Activated CD8-positive, alpha-beta memory T cell treated with anti-CD3 and anti-CD28 coated beads, Interleukin-2, amount 10 ng/mL, durations not matched to agents 7 days and 5 days (primary cell): ENCODE measurements at regions not wholly inside any gene's neighbourhood (a gene's known extent, or its start where the extent isn't known, plus 50 kb on each side); places are given as distances from the start of the nearest gene placed in this dataset.
A peak's percentile ranks its signal among the peaks of the same experiment; 100 is the strongest.

Experiments used
- ATAC-seq: fragments of 150-1000 bp; cut with Tn5 transposase; one replicate; pipeline ENCODE4 v1.10.0; 2021; ENCODE audit warnings: moderate library complexity
- CTCF ChIA-PET: fragments of 350-600 bp; sonication (Branson Sonifier 250); formaldehyde crosslinking; loops from one replicate; lab custom pipeline; 2021; ENCODE audit warnings: antibody characterized with exemption; lab: Charles Lee
- DNase-seq: peaks from one replicate; pipeline ENCODE4 v3.0.0-alpha.2; 2020
- H3K27ac Mint-ChIP-seq: one replicate; pipeline ENCODE4 v1.8.0; 2021; ENCODE audit warnings: mild to moderate bottlenecking, mixed read lengths
- H3K27me3 Mint-ChIP-seq: one replicate; pipeline ENCODE4 v1.8.0; 2021; ENCODE audit warnings: mixed read lengths
- H3K36me3 Mint-ChIP-seq: one replicate; pipeline ENCODE4 v1.8.0; 2021; ENCODE audit warnings: mild to moderate bottlenecking, mixed read lengths
- H3K4me1 Mint-ChIP-seq: one replicate; pipeline ENCODE4 v1.8.0; 2021; ENCODE audit warnings: mixed read lengths
- H3K4me3 Mint-ChIP-seq: one replicate; pipeline ENCODE4 v1.8.0; 2021; ENCODE audit warnings: mild to moderate bottlenecking, moderate library complexity, mixed read lengths
- H3K9me3 Mint-ChIP-seq: one replicate; pipeline ENCODE4 v1.8.0; 2022; ENCODE audit warnings: low read depth, mixed read lengths

GRCh38 chr2:71783815-71784214, 330.5 kb downstream of the DYSF start:
- ATAC-seq (no peak), DNase-seq (peak; percentile 27)
- Mint-ChIP-seq H3K27ac (no peak overlapping the region), H3K4me1 (no peaks in the 10 kb centered on the region), H3K36me3 (no peaks in the 10 kb centered on the region), H3K4me3 (no peak overlapping the region), H3K9me3 (no peaks in the 10 kb centered on the region), H3K27me3 (no peaks in the 10 kb centered on the region)
- CTCF ChIA-PET = no interaction called here

DNA sequence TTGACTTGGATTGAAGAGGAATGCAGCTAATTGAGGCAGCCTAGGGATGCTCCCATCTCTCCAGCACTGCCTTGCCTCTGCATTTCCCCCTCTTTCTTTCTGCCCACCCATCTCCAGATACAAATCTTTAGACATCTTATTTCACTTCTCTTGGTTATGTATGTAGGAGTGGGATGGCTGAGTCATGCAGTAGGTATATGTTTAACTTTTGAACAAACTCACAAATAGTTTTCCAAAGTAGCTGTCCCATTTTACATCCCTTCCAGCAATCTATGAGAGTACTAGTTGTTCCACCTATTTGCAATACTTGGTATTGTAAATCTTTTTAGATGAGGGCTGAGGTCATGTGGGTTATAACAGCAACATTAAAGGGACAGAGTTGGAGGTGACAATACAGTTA, 329.9 kb downstream of the DYSF start:
- DNase-seq (no peak), ATAC-seq (no peak)
- Mint-ChIP-seq H3K4me3 (no peak overlapping the region), H3K36me3 (no peaks in the 10 kb centered on the region), H3K27me3 (no peaks in the 10 kb centered on the region), H3K27ac (no peak overlapping the region), H3K9me3 (no peaks in the 10 kb centered on the region), H3K4me1 (no peaks in the 10 kb centered on the region)
- CTCF ChIA-PET = no interaction called here

- Mint-ChIP-seq H3K27me3 (no peaks in the 10 kb centered on the region), H3K9me3 (no peaks in the 10 kb centered on the region), H3K4me3 (no peak overlapping the region), H3K4me1 (no peaks in the 10 kb centered on the region), H3K27ac (no peak overlapping the region), H3K36me3 (no peaks in the 10 kb centered on the region)
- peak; percentile 8 for DNase-seq
- CTCF ChIA-PET = no interaction called here
- no peak for ATAC-seq
Measured at GRCh38 chr2:71782323-71782722, 329.0 kb downstream of the DYSF start.

GRCh38 chr2:71781695-71782228, 328.4 kb downstream of the DYSF start:
- no peaks in the 10 kb centered on the region for H3K9me3 Mint-ChIP-seq
- no peak overlapping the region for H3K4me3 Mint-ChIP-seq
- ATAC-seq = no peak

DNA sequence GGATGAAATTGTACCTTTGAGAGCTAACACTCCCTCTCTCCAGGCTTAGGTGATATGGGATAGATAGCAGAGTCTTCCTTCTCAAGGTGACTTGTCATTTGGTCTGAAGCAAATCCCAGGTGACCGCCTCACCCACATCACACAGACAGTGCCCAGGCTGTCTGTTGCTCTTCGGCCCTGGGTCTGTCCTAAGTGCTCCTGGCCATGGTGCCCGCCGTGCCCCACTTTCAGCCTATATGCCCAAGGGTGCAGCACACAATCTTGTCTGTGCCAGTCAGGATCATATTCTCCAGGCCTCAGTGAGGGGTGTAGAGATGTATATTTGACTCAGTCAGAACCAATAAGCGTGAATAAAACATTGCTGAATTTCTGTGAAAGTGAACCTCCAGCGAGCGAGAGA, 326.8 kb downstream of the DYSF start:
- no peaks in the 10 kb centered on the region for H3K36me3 Mint-ChIP-seq
- CTCF ChIA-PET = no interaction called here
- no peak overlapping the region for H3K4me3 Mint-ChIP-seq
- peak; percentile 1 for DNase-seq
- H3K4me1 Mint-ChIP-seq = no peaks in the 10 kb centered on the region
- no peak for ATAC-seq
- H3K27me3 Mint-ChIP-seq = no peaks in the 10 kb centered on the region
- H3K9me3 Mint-ChIP-seq = no peaks in the 10 kb centered on the region
- no peak overlapping the region for H3K27ac Mint-ChIP-seq

More at GRCh38 chr2:71781695-71782228, 328.4 kb downstream of the DYSF start:
- H3K27me3 Mint-ChIP-seq = no peaks in the 10 kb centered on the region
- DNase-seq = peak; percentile 30
- CTCF ChIA-PET = no interaction called here
- no peak overlapping the region for H3K27ac Mint-ChIP-seq
- no peaks in the 10 kb centered on the region for H3K4me1 Mint-ChIP-seq
- H3K36me3 Mint-ChIP-seq = no peaks in the 10 kb centered on the region

GRCh38 chr2:71779774-71780105, 326.4 kb downstream of the DYSF start:
- DNase-seq (peak; percentile 5), ATAC-seq (no peak)
- Mint-ChIP-seq H3K4me3 (no peak overlapping the region), H3K27ac (no peak overlapping the region), H3K4me1 (no peaks in the 10 kb centered on the region), H3K9me3 (no peaks in the 10 kb centered on the region), H3K27me3 (no peaks in the 10 kb centered on the region), H3K36me3 (no peaks in the 10 kb centered on the region)
- CTCF ChIA-PET = no interaction called here

DNA sequence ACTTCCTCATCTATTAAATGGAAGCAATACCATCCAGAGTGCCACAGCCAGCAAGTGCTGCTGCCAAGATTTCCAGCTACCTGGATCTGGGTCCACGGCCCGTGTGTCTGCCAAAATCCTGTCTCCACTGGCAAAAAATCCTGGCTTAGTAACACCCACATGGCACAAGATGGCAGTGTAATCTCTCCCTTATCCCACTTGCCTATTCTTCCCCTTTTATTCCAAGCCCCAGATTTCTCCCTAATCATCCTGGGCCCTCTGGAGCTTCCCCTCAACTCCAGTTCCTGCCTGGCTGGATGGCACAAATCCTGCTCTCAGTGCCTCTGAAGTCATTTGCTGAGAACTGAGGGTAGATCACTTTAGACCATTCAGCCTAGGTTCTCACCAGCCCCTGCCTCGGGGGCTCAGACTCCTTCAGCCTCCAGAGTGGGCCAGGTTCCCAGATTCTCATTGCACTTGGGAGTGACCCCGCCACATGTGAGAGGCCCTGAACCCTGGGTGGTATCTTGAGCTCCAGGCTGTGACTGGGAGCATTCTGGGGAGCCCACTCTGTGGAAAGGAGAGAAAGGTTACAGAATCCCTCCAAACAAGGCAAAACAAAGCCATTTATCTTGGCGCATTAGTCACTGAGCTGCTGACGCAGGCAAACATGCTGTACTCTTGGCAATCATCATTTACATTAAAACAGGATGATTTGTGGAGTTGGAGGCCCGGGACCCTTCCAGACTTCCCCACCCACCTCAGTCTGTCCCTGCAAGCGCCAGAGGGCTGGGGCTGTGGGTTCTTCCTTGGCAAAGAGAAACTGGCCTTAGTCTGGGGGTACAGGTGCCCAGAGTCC, 325.8 kb downstream of the DYSF start:
- ATAC-seq = no peak
- CTCF ChIA-PET = no interaction called here
- no peaks in the 10 kb centered on the region for H3K36me3 Mint-ChIP-seq
- no peak overlapping the region for H3K4me3 Mint-ChIP-seq
- no peak overlapping the region for H3K27ac Mint-ChIP-seq
- H3K9me3 Mint-ChIP-seq = no peaks in the 10 kb centered on the region
- peak; percentile 25 for DNase-seq
- no peaks in the 10 kb centered on the region for H3K27me3 Mint-ChIP-seq
- H3K4me1 Mint-ChIP-seq = no peaks in the 10 kb centered on the region

DNA sequence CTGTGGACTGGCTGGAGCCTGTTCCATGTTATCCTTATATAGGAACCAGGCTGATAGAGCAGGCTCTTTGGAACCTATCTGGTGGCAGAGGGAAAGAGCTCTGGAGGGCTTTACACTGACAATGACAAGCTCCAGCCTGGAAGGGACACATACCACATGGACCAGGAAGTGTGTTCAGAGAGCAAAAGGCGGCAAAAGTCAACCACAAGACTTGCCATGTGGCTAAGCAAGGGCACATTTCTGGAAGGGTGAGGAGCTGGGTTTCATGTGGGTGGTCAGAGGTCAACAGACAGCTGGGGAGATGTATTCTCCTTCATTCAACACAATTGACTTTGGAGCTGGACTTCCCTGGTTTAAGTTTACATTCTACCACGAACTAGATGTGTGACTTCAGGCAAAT, 325.2 kb downstream of the DYSF start:
- Mint-ChIP-seq H3K4me1 (no peaks in the 10 kb centered on the region), H3K36me3 (no peaks in the 10 kb centered on the region), H3K27me3 (no peaks in the 10 kb centered on the region), H3K4me3 (no peak overlapping the region), H3K9me3 (no peaks in the 10 kb centered on the region), H3K27ac (no peak overlapping the region)
- CTCF ChIA-PET = no interaction called here
- DNase-seq = no peak
- ATAC-seq = no peak

GRCh38 chr2:71777946-71778345, 324.6 kb downstream of the DYSF start:
- ATAC-seq = no peak
- DNase-seq = no peak
- CTCF ChIA-PET = no interaction called here
- Mint-ChIP-seq H3K4me3 (no peak overlapping the region), H3K27ac (no peak overlapping the region), H3K9me3 (no peaks in the 10 kb centered on the region), H3K4me1 (no peaks in the 10 kb centered on the region), H3K36me3 (no peaks in the 10 kb centered on the region), H3K27me3 (no peaks in the 10 kb centered on the region)

DNA sequence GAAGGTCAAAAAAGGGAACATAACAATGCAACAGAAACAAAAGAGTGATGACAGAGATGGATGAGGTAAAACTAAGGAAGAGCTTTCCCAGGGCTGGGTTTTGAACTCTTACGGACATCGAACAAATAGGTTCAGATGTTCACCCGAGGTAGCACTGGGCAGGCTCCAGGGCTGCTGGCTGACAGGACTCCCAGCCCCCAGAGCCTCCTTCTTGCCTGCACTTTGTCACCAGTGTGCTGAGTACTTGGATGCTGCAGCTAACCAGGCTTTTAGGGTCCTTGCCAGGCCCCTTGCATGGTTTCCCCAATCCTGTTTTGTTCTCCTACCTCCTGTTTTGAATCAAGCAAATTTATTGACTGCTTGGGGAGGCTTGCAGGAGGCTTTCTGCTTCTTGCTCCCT, 322.9 kb downstream of the DYSF start:
- no peak overlapping the region for H3K27ac Mint-ChIP-seq
- H3K36me3 Mint-ChIP-seq = no peaks in the 10 kb centered on the region
- no peaks in the 10 kb centered on the region for H3K27me3 Mint-ChIP-seq
- H3K4me1 Mint-ChIP-seq = no peaks in the 10 kb centered on the region
- ATAC-seq (no peak), DNase-seq (no peak)
- no peak overlapping the region for H3K4me3 Mint-ChIP-seq
- CTCF ChIA-PET = no interaction called here
- H3K9me3 Mint-ChIP-seq = no peaks in the 10 kb centered on the region

GRCh38 chr2:71773218-71773617, 319.9 kb downstream of the DYSF start:
- CTCF ChIA-PET = no interaction called here
- Mint-ChIP-seq H3K4me3 (no peak overlapping the region), H3K4me1 (no peaks in the 10 kb centered on the region), H3K27ac (no peak overlapping the region), H3K36me3 (no peaks in the 10 kb centered on the region), H3K27me3 (no peaks in the 10 kb centered on the region), H3K9me3 (no peaks in the 10 kb centered on the region)
- ATAC-seq = no peak
- no peak for DNase-seq

- Mint-ChIP-seq H3K36me3 (no peaks in the 10 kb centered on the region), H3K9me3 (no peaks in the 10 kb centered on the region), H3K27ac (no peak overlapping the region), H3K4me3 (no peak overlapping the region), H3K27me3 (no peaks in the 10 kb centered on the region), H3K4me1 (no peaks in the 10 kb centered on the region)
- ATAC-seq (no peak), DNase-seq (no peak)
- CTCF ChIA-PET = no interaction called here
Measured at GRCh38 chr2:71772510-71773172, 319.3 kb downstream of the DYSF start.

DNA sequence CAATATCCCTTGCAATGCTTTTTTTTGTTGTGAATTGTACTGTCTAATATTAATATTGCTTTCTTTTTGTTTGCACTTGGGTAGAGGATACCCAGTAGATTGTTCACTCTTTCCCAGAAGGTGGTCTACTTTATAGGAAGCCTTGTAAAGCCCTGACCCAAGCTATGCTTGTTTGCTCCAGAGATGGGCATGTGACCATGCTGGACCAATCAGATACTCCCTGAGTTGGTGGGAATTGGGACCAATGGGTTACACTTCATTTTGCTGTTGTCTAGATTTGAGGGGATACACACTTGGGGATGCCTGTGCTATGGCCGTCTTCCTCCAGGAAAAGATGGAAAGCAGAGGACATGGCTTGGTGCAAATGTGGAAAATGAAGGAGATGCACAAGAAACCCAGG, 314.3 kb downstream of the DYSF start:
- no peak for ATAC-seq
- H3K27me3 Mint-ChIP-seq = peaks cover 3% of the 10 kb centered on the region
- DNase-seq = no peak

DNA sequence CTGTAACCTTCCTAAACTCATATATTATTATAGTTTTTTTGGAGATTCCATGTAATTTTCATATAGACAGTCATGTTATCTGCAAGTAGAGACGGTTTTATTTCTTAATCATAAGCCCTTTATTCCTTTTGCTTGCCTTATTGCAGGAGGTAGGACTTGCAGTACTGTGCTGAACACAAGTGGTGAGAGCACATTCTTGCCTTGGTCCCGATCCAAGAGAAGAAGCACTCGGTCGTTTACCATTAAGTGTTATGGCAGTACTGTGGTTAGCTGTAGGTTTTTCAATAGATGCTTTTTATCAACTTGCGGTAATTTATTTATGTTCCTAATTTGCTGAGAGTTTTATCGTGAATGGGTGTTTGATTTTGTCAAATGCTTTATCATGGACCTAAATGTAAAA, 305.7 kb downstream of the DYSF start:
- H3K27me3 Mint-ChIP-seq = peaks cover 12% of the 10 kb centered on the region
- no peak overlapping the region for H3K27ac Mint-ChIP-seq
- no peak for ATAC-seq
- H3K4me3 Mint-ChIP-seq = no peak overlapping the region
- H3K36me3 Mint-ChIP-seq = no peaks in the 10 kb centered on the region
- no peaks in the 10 kb centered on the region for H3K4me1 Mint-ChIP-seq
- CTCF ChIA-PET = no interaction called here
- no peak for DNase-seq
- no peaks in the 10 kb centered on the region for H3K9me3 Mint-ChIP-seq

More for the DNA sequence above, 314.3 kb downstream of the DYSF start:
- Mint-ChIP-seq H3K36me3 (no peaks in the 10 kb centered on the region), H3K4me1 (no peaks in the 10 kb centered on the region), H3K9me3 (no peaks in the 10 kb centered on the region), H3K27ac (no peak overlapping the region), H3K4me3 (no peak overlapping the region)
- CTCF ChIA-PET = no interaction called here
